Endothelial cell (in vitro differentiated cells): ENCODE measurements at regions not wholly inside any gene's neighbourhood (a gene's known extent, or its start where the extent isn't known, plus 50 kb on each side); places are given as distances from the start of the nearest gene placed in this dataset.

Source experiments
- DNase-seq: peaks from one replicate; pipeline ENCODE4 v3.0.0; 2021; ENCODE audit warnings: low spot score
- H3K27ac Mint-ChIP-seq: one replicate; pipeline ENCODE4 v1.8.0; 2021; ENCODE audit warnings: mixed read lengths, inconsistent platforms; ENCODE audit not compliant: unreplicated experiment
- H3K27me3 Mint-ChIP-seq: one replicate; pipeline ENCODE4 v1.8.0; 2021; ENCODE audit warnings: mild to moderate bottlenecking, moderate library complexity, mixed read lengths, inconsistent platforms; ENCODE audit not compliant: unreplicated experiment
- H3K36me3 Mint-ChIP-seq: one replicate; pipeline ENCODE4 v1.8.0; 2021; ENCODE audit warnings: mild to moderate bottlenecking, low read depth, mixed read lengths, inconsistent platforms; ENCODE audit not compliant: unreplicated experiment
- H3K4me1 Mint-ChIP-seq: one replicate; pipeline ENCODE4 v1.8.0; 2021; ENCODE audit warnings: mild to moderate bottlenecking, mixed read lengths, inconsistent platforms; ENCODE audit not compliant: unreplicated experiment
- H3K4me3 Mint-ChIP-seq: one replicate; pipeline ENCODE4 v1.8.0; 2021; ENCODE audit warnings: mild to moderate bottlenecking, mixed read lengths, inconsistent platforms; ENCODE audit not compliant: unreplicated experiment
- H3K9me3 Mint-ChIP-seq: one replicate; pipeline ENCODE4 v1.8.0; 2021; ENCODE audit warnings: mixed read lengths, inconsistent platforms; ENCODE audit not compliant: unreplicated experiment
- CTCF ChIP-seq: fragments of 200-600 bp; sonication (generic); IDR thresholded peaks from one replicate; pipeline ENCODE4 v1.5.0; 2021; ENCODE audit warnings: antibody characterized with exemption; ENCODE audit not compliant: unreplicated experiment

- DNase-seq = no peak
- Mint-ChIP-seq H3K9me3 (no peaks in the 10 kb centered on the region), H3K36me3 (no peaks in the 10 kb centered on the region), H3K4me3 (no peak overlapping the region), H3K4me1 (peaks cover 14% of the 10 kb centered on the region), H3K27ac (no peak overlapping the region), H3K27me3 (no peaks in the 10 kb centered on the region)
- TF ChIP-seq CTCF = no peak
Measured at GRCh38 chr3:152205097-152205593, 63.6 kb upstream of the MBNL1 start.

- Mint-ChIP-seq H3K9me3 (no peaks in the 10 kb centered on the region), H3K27ac (no peak overlapping the region), H3K4me3 (no peak overlapping the region), H3K4me1 (peaks cover 11% of the 10 kb centered on the region), H3K36me3 (no peaks in the 10 kb centered on the region), H3K27me3 (no peaks in the 10 kb centered on the region)
- no peak for DNase-seq
- TF ChIP-seq CTCF = no peak
Measured at GRCh38 chr3:152206243-152206760, 62.4 kb upstream of the MBNL1 start.

GRCh38 chr3:152208439-152208838, 60.3 kb upstream of the MBNL1 start:
- Mint-ChIP-seq H3K27ac (no peak overlapping the region), H3K36me3 (no peaks in the 10 kb centered on the region), H3K4me1 (peaks cover 6% of the 10 kb centered on the region), H3K27me3 (no peaks in the 10 kb centered on the region), H3K4me3 (no peak overlapping the region), H3K9me3 (no peaks in the 10 kb centered on the region)
- no peak for DNase-seq
- TF ChIP-seq CTCF = no peak

GRCh38 chr3:152209060-152209459, 59.7 kb upstream of the MBNL1 start:
- TF ChIP-seq CTCF = no peak
- Mint-ChIP-seq H3K4me1 (peaks cover 6% of the 10 kb centered on the region), H3K27ac (no peak overlapping the region), H3K4me3 (no peak overlapping the region), H3K36me3 (no peaks in the 10 kb centered on the region), H3K9me3 (no peaks in the 10 kb centered on the region), H3K27me3 (no peaks in the 10 kb centered on the region)
- no peak for DNase-seq

GRCh38 chr3:152209776-152210175, 59.0 kb upstream of the MBNL1 start:
- no peaks in the 10 kb centered on the region for H3K9me3 Mint-ChIP-seq
- H3K27me3 Mint-ChIP-seq = no peaks in the 10 kb centered on the region
- H3K36me3 Mint-ChIP-seq = no peaks in the 10 kb centered on the region
- no peak overlapping the region for H3K4me3 Mint-ChIP-seq
- H3K4me1 Mint-ChIP-seq = peaks cover 6% of the 10 kb centered on the region
- no peak for TF ChIP-seq CTCF
- no peak for DNase-seq
- no peak overlapping the region for H3K27ac Mint-ChIP-seq
